Fibroblast of lung (primary cell): ENCODE measurements at regions not wholly inside any gene's neighbourhood (a gene's known extent, or its start where the extent isn't known, plus 50 kb on each side); places are given as distances from the start of the nearest gene placed in this dataset.

Experiments used
- DNase-seq, 2 donors: peaks; one replicate each; pipeline versions ENCODE4 v3.0.0 to v3.0.0-alpha.2; 2010; ENCODE audit warnings: low read depth in 2 of 2
- H2AFZ ChIP-seq: 2 replicates; pipeline ENCODE4 v1.5.1; 2012; ENCODE audit warnings: low read length, control low read depth, inconsistent platforms
- H3K27ac ChIP-seq: 2 replicates; pipeline ENCODE4 v1.5.1; 2011; ENCODE audit warnings: low read length, control low read depth; ENCODE audit not compliant: insufficient read depth
- H3K27me3 ChIP-seq: 2 replicates; pipeline ENCODE4 v1.5.1; 2011; ENCODE audit warnings: mild to moderate bottlenecking, low read length; ENCODE audit not compliant: control insufficient read depth, insufficient read depth
- H3K36me3 ChIP-seq: 2 replicates; pipeline ENCODE4 v1.5.1; 2011; ENCODE audit warnings: low read length; ENCODE audit not compliant: control insufficient read depth, insufficient read depth
- H3K4me1 ChIP-seq: 2 replicates; pipeline ENCODE4 v1.5.1; 2011; ENCODE audit warnings: low read length; ENCODE audit not compliant: control insufficient read depth, insufficient read depth; ENCODE audit errors: extremely low read depth
- H3K4me2 ChIP-seq: 2 replicates; pipeline ENCODE4 v1.5.1; 2011; ENCODE audit warnings: low read length, control low read depth; ENCODE audit not compliant: insufficient read depth; ENCODE audit errors: extremely low read depth
- H3K4me3 ChIP-seq, 4 experiments: fragments of 200-600 bp in 1 of 4; sonication (generic) in 1 of 4; replicated peaks in 1 of 4; 2 replicates each; pipeline ENCODE4 v1.5.1; 2011 to 2016; ENCODE audit warnings: low read length in 4 of 4, low read depth in 3 of 4, mild to moderate bottlenecking in 3 of 4, control low read depth in 2 of 4, inconsistent platforms in 1 of 4, mixed read lengths in 1 of 4; ENCODE audit not compliant: insufficient read depth in 1 of 4; ENCODE audit errors: control extremely low read depth in 1 of 4
- H3K79me2 ChIP-seq: 2 replicates; pipeline ENCODE4 v1.5.1; 2012; ENCODE audit warnings: mild to moderate bottlenecking, low read length, inconsistent platforms; ENCODE audit not compliant: control insufficient read depth, insufficient read depth
- H3K9ac ChIP-seq: 2 replicates; pipeline ENCODE4 v1.5.1; 2011; ENCODE audit warnings: mild to moderate bottlenecking, low read length, control low read depth; ENCODE audit not compliant: insufficient read depth
- H3K9me3 ChIP-seq: 2 replicates; pipeline ENCODE4 v1.5.1; 2012; ENCODE audit warnings: low read depth, low read length; ENCODE audit not compliant: control insufficient read depth, insufficient read depth
- H4K20me1 ChIP-seq: 2 replicates; pipeline ENCODE4 v1.5.1; 2011; ENCODE audit warnings: low read length; ENCODE audit not compliant: control insufficient read depth, insufficient read depth; ENCODE audit errors: extremely low read depth
- EZH2 ChIP-seq: IDR thresholded peaks from 2 replicates; pipeline ENCODE4 v1.5.1; 2012; ENCODE audit warnings: low read length, control low read depth, mild to moderate bottlenecking; ENCODE audit errors: missing control alignments
- TF ChIP-seq, protein P1 (sequence below), 2 donors: IDR thresholded peaks in 1 of 2; conservative IDR thresholded peaks in 1 of 2; 1 replicate in 1 of 2; 2 replicates in 1 of 2; pipeline ENCODE4 v1.5.1; 2011 to 2012; ENCODE audit warnings: low read length in 2 of 2, control low read depth in 1 of 2, inconsistent platforms in 1 of 2, low read depth in 1 of 2, mild to moderate bottlenecking in 1 of 2

DNA sequence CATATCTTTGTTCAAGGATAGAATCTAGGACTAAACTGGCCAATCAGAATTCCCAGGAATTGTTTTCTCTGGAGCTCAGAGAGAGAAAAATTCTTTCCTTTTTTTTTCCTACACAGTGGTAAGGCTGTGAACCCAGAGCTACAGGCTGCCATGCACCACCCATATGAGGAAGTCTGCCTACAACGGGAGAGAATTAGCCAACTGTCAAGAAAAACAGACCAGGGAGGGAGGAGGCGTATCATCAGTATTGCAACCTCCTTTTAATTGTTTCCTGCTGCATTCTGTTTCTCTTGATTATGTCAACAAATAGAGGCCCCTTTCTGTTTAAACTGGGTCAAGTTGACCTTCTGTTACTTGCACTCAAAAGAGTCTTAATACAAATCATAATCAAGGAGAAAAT is 176.5 kb upstream of the UBASH3B start:
- Histone ChIP-seq H3K36me3 (no peaks in the 10 kb centered on the region), H3K79me2 (no peaks in the 10 kb centered on the region), H2AFZ (no peak overlapping the region), H3K9me3 (no peaks in the 10 kb centered on the region), H3K9ac (no peak overlapping the region), H3K4me2 (no peak overlapping the region), H3K27ac (no peak overlapping the region), H3K27me3 (peaks cover 3% of the 10 kb centered on the region), H3K4me3 (no peak overlapping the region), H4K20me1 (no peaks in the 10 kb centered on the region), H3K4me1 (no peaks in the 10 kb centered on the region)
- TF ChIP-seq, protein P1, sequence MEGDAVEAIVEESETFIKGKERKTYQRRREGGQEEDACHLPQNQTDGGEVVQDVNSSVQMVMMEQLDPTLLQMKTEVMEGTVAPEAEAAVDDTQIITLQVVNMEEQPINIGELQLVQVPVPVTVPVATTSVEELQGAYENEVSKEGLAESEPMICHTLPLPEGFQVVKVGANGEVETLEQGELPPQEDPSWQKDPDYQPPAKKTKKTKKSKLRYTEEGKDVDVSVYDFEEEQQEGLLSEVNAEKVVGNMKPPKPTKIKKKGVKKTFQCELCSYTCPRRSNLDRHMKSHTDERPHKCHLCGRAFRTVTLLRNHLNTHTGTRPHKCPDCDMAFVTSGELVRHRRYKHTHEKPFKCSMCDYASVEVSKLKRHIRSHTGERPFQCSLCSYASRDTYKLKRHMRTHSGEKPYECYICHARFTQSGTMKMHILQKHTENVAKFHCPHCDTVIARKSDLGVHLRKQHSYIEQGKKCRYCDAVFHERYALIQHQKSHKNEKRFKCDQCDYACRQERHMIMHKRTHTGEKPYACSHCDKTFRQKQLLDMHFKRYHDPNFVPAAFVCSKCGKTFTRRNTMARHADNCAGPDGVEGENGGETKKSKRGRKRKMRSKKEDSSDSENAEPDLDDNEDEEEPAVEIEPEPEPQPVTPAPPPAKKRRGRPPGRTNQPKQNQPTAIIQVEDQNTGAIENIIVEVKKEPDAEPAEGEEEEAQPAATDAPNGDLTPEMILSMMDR (conservative IDR thresholded peaks at IDR 0.05 in 1 of 2, IDR thresholded peaks at IDR 0.05 in 1 of 2; ENCODE audit: low read depth in 1 of 2, low read length in 2 of 2) = no peak
- no peak for TF ChIP-seq EZH2
- DNase-seq = no peak

DNA sequence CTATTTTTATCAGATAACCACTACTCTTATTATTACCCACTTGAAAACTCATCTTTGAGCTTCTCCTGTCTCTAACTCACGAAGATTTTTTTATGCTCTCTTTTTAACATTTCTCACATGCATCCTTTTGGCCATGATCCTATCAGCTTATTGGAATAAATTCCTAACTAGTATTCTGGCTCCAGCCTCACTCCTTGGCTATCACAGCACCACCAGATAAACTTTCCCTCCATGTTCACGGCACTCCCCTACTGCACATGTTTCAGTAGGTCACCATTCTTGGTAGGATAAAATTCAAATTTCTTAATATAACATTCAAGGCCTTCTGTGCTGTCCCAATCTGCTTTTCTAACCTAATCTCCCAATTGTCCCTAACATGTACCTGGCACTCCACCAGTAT is 186.6 kb upstream of the UBASH3B start:
- Histone ChIP-seq H3K79me2 (no peaks in the 10 kb centered on the region), H4K20me1 (no peaks in the 10 kb centered on the region), H3K27me3 (no peaks in the 10 kb centered on the region), H3K9ac (no peak overlapping the region), H3K9me3 (no peaks in the 10 kb centered on the region), H3K4me1 (no peaks in the 10 kb centered on the region), H2AFZ (no peak overlapping the region), H3K4me2 (no peak overlapping the region), H3K36me3 (no peaks in the 10 kb centered on the region), H3K27ac (no peak overlapping the region), H3K4me3 (no peak overlapping the region)
- DNase-seq = no peak
- no peak for TF ChIP-seq EZH2
- TF ChIP-seq, protein P1 (conservative IDR thresholded peaks at IDR 0.05 in 1 of 2, IDR thresholded peaks at IDR 0.05 in 1 of 2; ENCODE audit: low read depth in 1 of 2, low read length in 2 of 2) = no peak

DNA sequence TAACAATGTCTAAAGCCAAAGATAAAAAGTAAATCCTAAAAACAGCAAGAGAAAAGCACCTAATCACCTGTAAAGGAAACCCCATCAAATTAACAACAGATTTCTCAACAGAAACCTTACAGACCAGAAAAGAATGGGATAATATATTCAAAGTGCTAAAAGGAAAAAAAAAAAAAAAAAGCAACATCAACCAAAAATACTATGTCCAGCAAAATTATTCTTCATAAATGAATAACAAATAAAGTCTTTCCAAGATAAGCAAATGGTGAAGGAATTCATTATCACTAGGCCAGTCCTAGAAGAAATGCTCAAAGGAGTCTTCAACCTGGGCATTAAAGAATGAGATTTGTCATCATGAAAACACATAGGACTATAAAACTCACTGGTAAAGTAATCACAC is 192.0 kb upstream of the UBASH3B start:
- no peaks in the 10 kb centered on the region for H3K79me2 ChIP-seq
- H3K4me2 ChIP-seq = no peak overlapping the region
- H3K9me3 ChIP-seq = no peaks in the 10 kb centered on the region
- no peaks in the 10 kb centered on the region for H3K36me3 ChIP-seq
- no peaks in the 10 kb centered on the region for H3K27me3 ChIP-seq
- no peak overlapping the region for H2AFZ ChIP-seq
- no peak overlapping the region for H3K27ac ChIP-seq
- no peak overlapping the region for H3K9ac ChIP-seq
- no peak for DNase-seq
- TF ChIP-seq, protein P1 (conservative IDR thresholded peaks at IDR 0.05 in 1 of 2, IDR thresholded peaks at IDR 0.05 in 1 of 2; ENCODE audit: low read depth in 1 of 2, low read length in 2 of 2) = no peak
- no peak for TF ChIP-seq EZH2
- H3K4me1 ChIP-seq = no peaks in the 10 kb centered on the region
- H4K20me1 ChIP-seq = no peaks in the 10 kb centered on the region
- H3K4me3 ChIP-seq = no peak overlapping the region
